Parathyroid adenoma (tissue), 2 donors: ENCODE measurements at regions not wholly inside any gene's neighbourhood (a gene's known extent, or its start where the extent isn't known, plus 50 kb on each side); places are given as distances from the start of the nearest gene placed in this dataset.

ENCODE experiments used
- H2AFZ ChIP-seq: fragments of 300-600 bp; sonication (generic); one replicate; pipeline ENCODE4 v1.7.0; 2017; ENCODE audit warnings: antibody characterized with exemption, mild to moderate bottlenecking
- H3K27ac ChIP-seq: fragments of 300-600 bp; sonication (generic); one replicate; pipeline ENCODE4 v1.7.0; 2017
- H3K27me3 ChIP-seq: fragments of 300-600 bp; sonication (generic); one replicate; pipeline ENCODE4 v1.7.0; 2017; ENCODE audit warnings: low read length; ENCODE audit not compliant: control insufficient read depth, insufficient read depth
- H3K36me3 ChIP-seq: fragments of 300-600 bp; sonication (generic); one replicate; pipeline ENCODE4 v1.7.0; 2017; ENCODE audit warnings: low read length; ENCODE audit not compliant: control insufficient read depth, insufficient read depth
- H3K4me1 ChIP-seq: fragments of 300-600 bp; sonication (generic); one replicate; pipeline ENCODE4 v1.7.0; 2017; ENCODE audit warnings: control low read depth
- H3K4me2 ChIP-seq: fragments of 300-600 bp; sonication (generic); one replicate; pipeline ENCODE4 v1.7.0; 2017; ENCODE audit warnings: low read length
- H3K4me3 ChIP-seq: fragments of 300-600 bp; sonication (generic); one replicate; pipeline ENCODE4 v1.7.0; 2017; ENCODE audit warnings: low read depth, low read length
- H3K79me2 ChIP-seq: fragments of 300-600 bp; sonication (generic); one replicate; pipeline ENCODE4 v1.7.0; 2017; ENCODE audit warnings: control low read depth
- H3K9ac ChIP-seq: fragments of 300-600 bp; sonication (generic); one replicate; pipeline ENCODE4 v1.7.0; 2017; ENCODE audit warnings: mild to moderate bottlenecking
- H3K9me3 ChIP-seq: fragments of 300-600 bp; sonication (generic); one replicate; pipeline ENCODE4 v1.7.0; 2017; ENCODE audit warnings: low read length; ENCODE audit not compliant: control insufficient read depth
- TF ChIP-seq, protein P1 (sequence below): fragments of 300-600 bp; sonication (generic); IDR thresholded peaks from one replicate; pipeline ENCODE4 v1.7.0; 2017; ENCODE audit warnings: antibody characterized with exemption, mild to moderate bottlenecking
- donor health status: primary hyperparathyroidism.

DNA sequence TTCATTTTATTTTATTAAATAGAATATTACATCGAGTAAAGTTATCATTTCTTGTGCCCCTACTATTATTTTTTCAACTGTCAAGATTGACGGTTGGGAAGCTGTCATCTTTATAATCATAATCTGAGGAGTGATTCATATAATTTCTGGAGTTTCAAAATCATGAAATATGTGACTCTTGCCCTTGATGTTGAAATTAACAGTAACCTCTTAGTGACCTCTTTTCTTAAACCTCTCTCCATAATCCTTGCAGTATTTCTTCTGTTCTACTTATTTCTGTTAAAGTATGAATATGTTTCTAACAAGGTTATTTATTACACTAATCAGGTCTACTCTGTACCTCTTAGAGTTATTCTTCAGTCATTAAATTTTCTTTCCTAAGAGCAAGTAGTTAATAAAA is 663.8 kb downstream of the LIG4 start:
- TF ChIP-seq, protein P1, sequence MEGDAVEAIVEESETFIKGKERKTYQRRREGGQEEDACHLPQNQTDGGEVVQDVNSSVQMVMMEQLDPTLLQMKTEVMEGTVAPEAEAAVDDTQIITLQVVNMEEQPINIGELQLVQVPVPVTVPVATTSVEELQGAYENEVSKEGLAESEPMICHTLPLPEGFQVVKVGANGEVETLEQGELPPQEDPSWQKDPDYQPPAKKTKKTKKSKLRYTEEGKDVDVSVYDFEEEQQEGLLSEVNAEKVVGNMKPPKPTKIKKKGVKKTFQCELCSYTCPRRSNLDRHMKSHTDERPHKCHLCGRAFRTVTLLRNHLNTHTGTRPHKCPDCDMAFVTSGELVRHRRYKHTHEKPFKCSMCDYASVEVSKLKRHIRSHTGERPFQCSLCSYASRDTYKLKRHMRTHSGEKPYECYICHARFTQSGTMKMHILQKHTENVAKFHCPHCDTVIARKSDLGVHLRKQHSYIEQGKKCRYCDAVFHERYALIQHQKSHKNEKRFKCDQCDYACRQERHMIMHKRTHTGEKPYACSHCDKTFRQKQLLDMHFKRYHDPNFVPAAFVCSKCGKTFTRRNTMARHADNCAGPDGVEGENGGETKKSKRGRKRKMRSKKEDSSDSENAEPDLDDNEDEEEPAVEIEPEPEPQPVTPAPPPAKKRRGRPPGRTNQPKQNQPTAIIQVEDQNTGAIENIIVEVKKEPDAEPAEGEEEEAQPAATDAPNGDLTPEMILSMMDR, result no peak
- Histone ChIP-seq H3K9me3 (no peaks in the 10 kb centered on the region), H3K4me2 (no peak overlapping the region), H3K9ac (no peak overlapping the region), H3K27me3 (no peaks in the 10 kb centered on the region), H3K4me3 (no peak overlapping the region), H3K79me2 (no peaks in the 10 kb centered on the region), H2AFZ (no peak overlapping the region), H3K27ac (no peak overlapping the region), H3K36me3 (no peaks in the 10 kb centered on the region), H3K4me1 (no peaks in the 10 kb centered on the region)

DNA sequence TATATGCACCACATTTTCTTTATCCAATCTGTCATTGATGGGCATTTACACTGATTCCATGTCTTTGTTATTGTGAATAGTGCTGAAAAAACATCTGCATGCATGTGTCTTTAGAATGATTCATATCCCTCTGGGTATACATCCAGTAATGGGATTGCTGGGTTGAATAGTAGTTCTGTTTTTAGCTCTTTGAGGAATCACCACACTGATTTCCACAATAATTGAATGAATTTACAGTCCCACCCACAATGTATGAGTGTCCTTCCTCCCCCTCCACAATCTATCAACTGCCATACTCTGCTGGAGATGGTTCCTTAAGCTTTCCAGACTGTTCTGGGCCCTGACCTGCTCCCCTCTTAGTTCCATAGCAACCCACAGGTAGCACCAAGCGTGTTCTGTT is 667.0 kb downstream of the LIG4 start:
- no peak overlapping the region for H3K27ac ChIP-seq
- H3K4me2 ChIP-seq, result no peak overlapping the region
- H3K36me3 ChIP-seq, result no peaks in the 10 kb centered on the region
- no peak overlapping the region for H3K9ac ChIP-seq
- no peak overlapping the region for H2AFZ ChIP-seq
- TF ChIP-seq, protein P1, result no peak
- H3K4me3 ChIP-seq, result no peak overlapping the region
- H3K79me2 ChIP-seq, result no peaks in the 10 kb centered on the region
- H3K4me1 ChIP-seq, result no peaks in the 10 kb centered on the region
- no peaks in the 10 kb centered on the region for H3K9me3 ChIP-seq
- H3K27me3 ChIP-seq, result no peaks in the 10 kb centered on the region

DNA sequence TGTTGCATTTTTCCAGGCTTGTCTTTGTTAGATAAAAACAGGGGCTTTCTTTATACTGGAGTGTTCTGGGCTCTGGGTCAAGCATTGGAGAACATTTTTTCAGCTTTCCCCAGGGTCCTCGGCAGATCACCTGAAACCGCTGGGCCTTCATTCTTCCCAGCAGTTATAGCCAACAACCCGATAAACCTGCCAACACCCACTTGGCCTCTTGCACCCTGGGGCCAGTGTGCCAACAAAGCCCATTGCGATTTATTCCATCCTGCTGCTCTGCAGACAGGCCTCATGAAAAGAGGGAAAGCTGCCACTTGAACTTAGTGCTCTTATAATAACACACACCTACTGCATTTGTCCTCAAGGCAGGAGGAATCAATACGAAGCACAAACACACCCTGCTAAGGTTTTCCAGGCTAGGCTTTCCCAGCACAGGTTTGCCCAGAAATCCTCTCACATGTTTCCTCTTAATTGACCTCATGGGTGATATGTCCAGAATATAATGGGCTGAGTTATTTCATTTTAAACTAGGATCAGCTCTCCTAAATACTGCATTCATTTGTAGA is 669.3 kb downstream of the LIG4 start:
- Histone ChIP-seq H3K4me1 (no peaks in the 10 kb centered on the region), H3K27me3 (no peaks in the 10 kb centered on the region), H3K79me2 (no peaks in the 10 kb centered on the region), H3K4me2 (no peak overlapping the region), H3K36me3 (no peaks in the 10 kb centered on the region), H2AFZ (no peak overlapping the region), H3K9ac (no peak overlapping the region), H3K4me3 (no peak overlapping the region), H3K27ac (no peak overlapping the region), H3K9me3 (no peaks in the 10 kb centered on the region)
- TF ChIP-seq, protein P1, result no peak

DNA sequence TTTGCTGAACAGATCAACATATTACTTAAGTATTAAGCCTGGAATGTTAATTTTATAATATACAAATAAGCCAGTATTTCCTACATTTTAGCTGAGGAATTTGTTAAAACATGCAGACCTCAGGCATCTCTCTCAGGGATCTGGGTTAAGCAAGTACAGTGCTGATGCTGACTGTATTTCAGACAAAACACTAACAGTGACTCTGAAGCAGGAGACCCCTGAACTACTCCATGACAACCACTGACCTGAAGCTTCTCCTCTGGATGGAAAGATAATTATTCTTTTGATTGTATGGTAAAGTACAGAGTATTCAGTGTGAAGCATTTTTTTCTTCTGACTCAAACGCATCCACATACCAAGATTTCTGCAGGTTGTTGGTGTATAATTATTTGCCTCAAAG is 680.8 kb downstream of the LIG4 start:
- H3K4me1 ChIP-seq, result no peaks in the 10 kb centered on the region
- H2AFZ ChIP-seq, result no peak overlapping the region
- H3K27ac ChIP-seq, result no peak overlapping the region
- H3K4me3 ChIP-seq, result no peak overlapping the region
- H3K9me3 ChIP-seq, result no peaks in the 10 kb centered on the region
- H3K9ac ChIP-seq, result no peak overlapping the region
- no peaks in the 10 kb centered on the region for H3K36me3 ChIP-seq
- TF ChIP-seq, protein P1, result no peak
- no peak overlapping the region for H3K4me2 ChIP-seq
- no peaks in the 10 kb centered on the region for H3K27me3 ChIP-seq
- no peaks in the 10 kb centered on the region for H3K79me2 ChIP-seq

DNA sequence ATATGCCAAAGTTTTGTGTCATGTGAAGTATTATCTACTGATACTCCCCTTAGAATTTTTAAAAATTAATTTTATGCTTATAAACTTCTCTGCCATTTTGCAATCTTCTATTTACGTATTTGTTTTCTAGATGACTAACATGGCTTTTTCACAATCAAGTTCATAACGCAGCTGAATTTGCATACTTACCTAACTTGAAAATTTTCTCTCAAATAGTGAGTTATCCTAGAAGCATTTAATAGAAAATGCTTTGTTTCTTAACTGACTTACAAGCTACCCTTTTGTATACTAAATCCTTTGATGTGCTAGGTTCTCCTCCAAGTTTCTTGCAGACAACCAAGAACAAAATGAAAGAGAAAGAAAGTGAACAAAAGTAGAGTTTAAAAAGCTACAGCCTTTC is 683.5 kb downstream of the LIG4 start:
- Histone ChIP-seq H3K4me2 (no peak overlapping the region), H3K27ac (no peak overlapping the region), H3K36me3 (no peaks in the 10 kb centered on the region), H2AFZ (no peak overlapping the region), H3K4me3 (no peak overlapping the region), H3K9ac (no peak overlapping the region), H3K79me2 (no peaks in the 10 kb centered on the region), H3K27me3 (no peaks in the 10 kb centered on the region), H3K9me3 (no peaks in the 10 kb centered on the region), H3K4me1 (no peaks in the 10 kb centered on the region)
- TF ChIP-seq, protein P1, result no peak
